H9 (cell line): ENCODE measurements at regions not wholly inside any gene's neighbourhood (a gene's known extent, or its start where the extent isn't known, plus 50 kb on each side); places are given as distances from the start of the nearest gene placed in this dataset.

ENCODE experiments used
- DNase-seq: peaks from one replicate; pipeline ENCODE4 v3.0.0-alpha.2; 2017
- H2AFZ ChIP-seq: one replicate; pipeline ENCODE4 v1.6.1; 2013; ENCODE audit warnings: mild to moderate bottlenecking, low read length, control low read depth, moderate library complexity
- H2AK5ac ChIP-seq: 2 replicates; pipeline ENCODE4 v1.6.1; 2013; ENCODE audit warnings: low read length, control low read depth, mixed read lengths; ENCODE audit not compliant: insufficient read length
- H2BK120ac ChIP-seq: one replicate; pipeline ENCODE4 v1.6.1; 2013; ENCODE audit warnings: low read depth, mild to moderate bottlenecking, low read length, control low read depth, inconsistent platforms; ENCODE audit not compliant: poor library complexity, severe bottlenecking
- H2BK12ac ChIP-seq: 2 replicates; pipeline ENCODE4 v1.6.1; 2013; ENCODE audit warnings: low read length, control low read depth, mixed read lengths, low read depth; ENCODE audit not compliant: insufficient read length
- H2BK15ac ChIP-seq: 2 replicates; pipeline ENCODE4 v1.6.1; 2013; ENCODE audit warnings: low read depth, low read length, control low read depth
- H2BK20ac ChIP-seq: one replicate; pipeline ENCODE4 v1.6.1; 2013; ENCODE audit warnings: low read depth, mild to moderate bottlenecking, low read length, control low read depth, inconsistent platforms; ENCODE audit not compliant: poor library complexity, severe bottlenecking
- H2BK5ac ChIP-seq: 2 replicates; pipeline ENCODE4 v1.6.1; 2013; ENCODE audit warnings: low read length, control low read depth, mixed read lengths; ENCODE audit not compliant: insufficient read length
- H3K14ac ChIP-seq: 2 replicates; pipeline ENCODE4 v1.6.1; 2013; ENCODE audit warnings: low read length, control low read depth; ENCODE audit not compliant: insufficient read depth
- H3K18ac ChIP-seq: 2 replicates; pipeline ENCODE4 v1.6.1; 2013; ENCODE audit warnings: low read depth, mild to moderate bottlenecking, mixed read lengths, low read length, control low read depth; ENCODE audit not compliant: insufficient read length
- H3K23ac ChIP-seq: 2 replicates; pipeline ENCODE4 v1.6.1; 2013; ENCODE audit warnings: low read length, control low read depth, mixed read lengths, low read depth; ENCODE audit not compliant: insufficient read length
- H3K23me2 ChIP-seq: 2 replicates; pipeline ENCODE4 v1.6.1; 2013; ENCODE audit warnings: low read depth, mild to moderate bottlenecking, mixed read lengths, low read length, control low read depth; ENCODE audit not compliant: insufficient read length, poor library complexity, severe bottlenecking
- H3K27ac ChIP-seq: 2 replicates; pipeline ENCODE4 v1.5.1; 2013; ENCODE audit warnings: low read length, control low read depth, mixed read lengths, low read depth; ENCODE audit not compliant: insufficient read length
- H3K27me3 ChIP-seq: 2 replicates; pipeline ENCODE4 v1.6.1; 2013; ENCODE audit warnings: low read length, control low read depth, inconsistent platforms; ENCODE audit not compliant: insufficient read depth
- H3K4ac ChIP-seq: 2 replicates; pipeline ENCODE4 v1.6.1; 2013; ENCODE audit warnings: low read depth, mild to moderate bottlenecking, control low read depth, inconsistent platforms, low read length, moderate library complexity
- H3K4me1 ChIP-seq: 2 replicates; pipeline ENCODE4 v1.6.1; 2013; ENCODE audit warnings: low read length, control low read depth, inconsistent platforms; ENCODE audit not compliant: insufficient read depth
- H3K4me2 ChIP-seq: 2 replicates; pipeline ENCODE4 v1.6.1; 2013; ENCODE audit warnings: low read length, control low read depth, mixed read lengths; ENCODE audit not compliant: insufficient read length, insufficient read depth
- H3K56ac ChIP-seq: 2 replicates; pipeline ENCODE4 v1.6.1; 2013; ENCODE audit warnings: low read depth, mild to moderate bottlenecking, mixed read lengths, low read length, control low read depth; ENCODE audit not compliant: insufficient read length
- H3K79me1 ChIP-seq: 2 replicates; pipeline ENCODE4 v1.6.1; 2013; ENCODE audit warnings: low read depth, mild to moderate bottlenecking, moderate library complexity, low read length, control low read depth, inconsistent platforms; ENCODE audit not compliant: insufficient read depth, poor library complexity, severe bottlenecking
- H3K79me2 ChIP-seq: 2 replicates; pipeline ENCODE4 v1.6.1; 2013; ENCODE audit warnings: low read length, control low read depth, inconsistent platforms; ENCODE audit not compliant: insufficient read depth
- H3K9ac ChIP-seq: 2 replicates; pipeline ENCODE4 v1.6.1; 2013; ENCODE audit warnings: low read length, control low read depth, mixed read lengths; ENCODE audit not compliant: insufficient read length; ENCODE audit errors: extremely low read depth
- H3K9me3 ChIP-seq: one replicate; pipeline ENCODE4 v1.6.1; 2013; ENCODE audit warnings: low read depth, low read length, inconsistent platforms; ENCODE audit not compliant: control insufficient read depth
- H3T11ph ChIP-seq: one replicate; pipeline ENCODE4 v1.6.1; 2013; ENCODE audit warnings: mild to moderate bottlenecking, low read length, control low read depth, inconsistent platforms
- H4K20me1 ChIP-seq: one replicate; pipeline ENCODE4 v1.6.1; 2013; ENCODE audit not compliant: control insufficient read depth, insufficient read length, insufficient read depth
- H4K5ac ChIP-seq: 2 replicates; pipeline ENCODE4 v1.6.1; 2013; ENCODE audit warnings: low read depth, mild to moderate bottlenecking, mixed read lengths, low read length, control low read depth; ENCODE audit not compliant: insufficient read length
- H4K8ac ChIP-seq: replicated peaks from 2 replicates; pipeline ENCODE4 v1.6.1; 2013; ENCODE audit warnings: low read length, control low read depth, mixed read lengths, low read depth; ENCODE audit not compliant: insufficient read length
- H4K91ac ChIP-seq: 2 replicates; pipeline ENCODE4 v1.6.1; 2013; ENCODE audit warnings: low read depth, mild to moderate bottlenecking, moderate library complexity, mixed read lengths, low read length, control low read depth; ENCODE audit not compliant: insufficient read length
- H3K27ac Mint-ChIP-seq, 3 experiments: 2 replicates in 2 of 3; 3 replicates in 1 of 3; pipeline ENCODE4 v1.8.0; 2020 to 2021; ENCODE audit warnings: mixed read lengths in 3 of 3, mild to moderate bottlenecking in 1 of 3, moderate library complexity in 1 of 3
- H3K27me3 Mint-ChIP-seq: 2 replicates; pipeline ENCODE4 v1.8.0; 2021; ENCODE audit warnings: low read depth, mild to moderate bottlenecking, moderate library complexity, mixed read lengths
- H3K36me3 Mint-ChIP-seq, 3 experiments: 2 replicates in 2 of 3; 3 replicates in 1 of 3; pipeline ENCODE4 v1.8.0; 2020 to 2021; ENCODE audit warnings: low read depth in 3 of 3, mixed read lengths in 3 of 3; ENCODE audit not compliant: insufficient read depth in 1 of 3
- H3K4me1 Mint-ChIP-seq, 2 experiments: 2 replicates each; pipeline ENCODE4 v1.8.0; 2020; ENCODE audit warnings: mixed read lengths in 2 of 2
- H3K4me3 Mint-ChIP-seq, 2 experiments: 2 replicates in 1 of 2; 3 replicates in 1 of 2; pipeline ENCODE4 v1.8.0; 2020 to 2021; ENCODE audit warnings: mild to moderate bottlenecking in 2 of 2, mixed read lengths in 2 of 2, moderate library complexity in 1 of 2
- H3K9me3 Mint-ChIP-seq, 2 experiments: 2 replicates in 1 of 2; 3 replicates in 1 of 2; pipeline ENCODE4 v1.8.0; 2020; ENCODE audit warnings: mild to moderate bottlenecking in 2 of 2, mixed read lengths in 2 of 2, moderate library complexity in 1 of 2
- CTCF ChIP-seq: fragments of 200-600 bp; sonication (generic); conservative IDR thresholded peaks from 3 replicates; pipeline ENCODE4 v1.8.0; 2021; ENCODE audit warnings: antibody characterized with exemption, mild to moderate bottlenecking
- WGBS: extraction: QIAGEN DNeasy Blood & Tissue Kit; methylation state at CpG from one replicate; pipeline ENCODE4 v1.1.7; 2013; ENCODE audit warnings: missing lambda C conversion rate, low lambda C conversion rate, mixed read lengths; ENCODE audit not compliant: insufficient read length; ENCODE audit errors: extremely low coverage; 5-methylcytosine and 5-hydroxymethylcytosine counted together

GRCh38 chr10:3723766-3724165 lies 61.2 kb downstream of the KLF6 start:
- WGBS = no CpG with 5 or more reads among the region's 5 CpGs
- DNase-seq = no peak
- H3K4ac ChIP-seq = no peak overlapping the region

More at GRCh38 chr10:3723766-3724165, 61.2 kb downstream of the KLF6 start:
- H3K79me1 ChIP-seq = no peaks in the 10 kb centered on the region
- H3K9me3 ChIP-seq = no peaks in the 10 kb centered on the region
- no peak overlapping the region for H2BK120ac ChIP-seq
- no peak overlapping the region for H3T11ph ChIP-seq
- H3K9me3 Mint-ChIP-seq = no peaks in the 10 kb centered on the region
- no peaks in the 10 kb centered on the region for H3K23me2 ChIP-seq
- no peak overlapping the region for H3K4me3 Mint-ChIP-seq
- no peak overlapping the region for H2BK20ac ChIP-seq
- H4K20me1 ChIP-seq = no peaks in the 10 kb centered on the region
- H2AK5ac ChIP-seq = no peak overlapping the region
- no peaks in the 10 kb centered on the region for H3K36me3 Mint-ChIP-seq
- no peak overlapping the region for H2BK15ac ChIP-seq
- H2BK5ac ChIP-seq = no peak overlapping the region
- H4K91ac ChIP-seq = no peak overlapping the region
- no peaks in the 10 kb centered on the region for H3K4me1 ChIP-seq
- no peak overlapping the region for H3K27ac Mint-ChIP-seq
- no peak overlapping the region for H3K18ac ChIP-seq
- no peak overlapping the region for H3K56ac ChIP-seq
- H2BK12ac ChIP-seq = no peak overlapping the region
- no peak overlapping the region for H3K27ac ChIP-seq
- TF ChIP-seq CTCF = no peak
- H3K4me1 Mint-ChIP-seq = peaks cover 0 to 3% of the 10 kb centered on the region in 2 experiments; a peak in 1 of 4 replicates
- no peak overlapping the region for H3K23ac ChIP-seq
- no peak overlapping the region for H3K4me2 ChIP-seq
- no peak overlapping the region for H3K9ac ChIP-seq
- no peak overlapping the region for H3K14ac ChIP-seq
- H3K79me2 ChIP-seq = no peaks in the 10 kb centered on the region
- H3K27me3 ChIP-seq = no peaks in the 10 kb centered on the region
- no peak overlapping the region for H4K8ac ChIP-seq
- no peak overlapping the region for H2AFZ ChIP-seq
- H3K27me3 Mint-ChIP-seq = peaks cover 8% of the 10 kb centered on the region
- H4K5ac ChIP-seq = no peak overlapping the region
